ENCODE measurements at regions not wholly inside any gene's neighbourhood (a gene's known extent, or its start where the extent isn't known, plus 50 kb on each side); places are given as distances from the start of the nearest gene placed in this dataset.
"Not testable (repeated sequence)": the region's sequence is repeated elsewhere in the genome, so short reads cannot be mapped to it uniquely, and the experiment has no call there.

DNA sequence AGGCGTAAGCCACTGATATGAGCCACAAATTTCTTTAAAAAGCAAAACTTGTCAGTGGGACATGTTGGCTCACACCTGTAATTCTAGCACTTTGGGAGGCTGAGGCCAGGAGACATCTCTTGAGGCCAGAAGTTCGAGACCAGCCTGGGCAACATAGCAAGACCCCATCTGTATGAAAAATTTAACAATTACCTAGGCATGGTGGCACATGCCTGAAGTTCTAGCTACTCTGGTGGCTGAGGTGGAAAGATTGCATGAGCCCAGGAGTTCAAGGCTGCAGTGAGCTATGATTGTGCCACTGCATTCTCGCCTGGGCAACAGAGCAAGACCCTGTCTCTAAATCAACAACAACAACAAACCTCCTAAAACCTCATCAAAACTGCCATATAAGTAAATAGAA, 147.6 kb upstream of the BARHL2 start:
- no peak for DNase-seq

DNA sequence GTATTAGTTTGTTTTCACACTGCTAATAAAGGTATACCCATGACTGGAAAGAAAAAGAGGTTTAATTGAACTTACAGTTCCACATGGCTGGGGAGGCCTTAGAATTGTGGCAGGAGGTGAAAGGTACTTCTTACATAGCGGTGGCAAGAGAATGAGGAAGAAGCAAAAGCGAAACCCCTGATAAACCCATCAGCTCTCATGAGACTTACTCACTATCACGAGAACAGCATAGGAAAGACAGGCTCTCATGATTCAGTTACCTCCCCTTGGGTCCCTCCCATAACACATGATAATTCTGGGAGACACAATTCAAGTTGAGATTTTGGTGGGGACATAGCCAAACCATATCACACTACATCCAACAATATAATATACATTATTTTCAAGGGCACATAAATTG, 145.7 kb upstream of the BARHL2 start:
- no peak for DNase-seq

DNA sequence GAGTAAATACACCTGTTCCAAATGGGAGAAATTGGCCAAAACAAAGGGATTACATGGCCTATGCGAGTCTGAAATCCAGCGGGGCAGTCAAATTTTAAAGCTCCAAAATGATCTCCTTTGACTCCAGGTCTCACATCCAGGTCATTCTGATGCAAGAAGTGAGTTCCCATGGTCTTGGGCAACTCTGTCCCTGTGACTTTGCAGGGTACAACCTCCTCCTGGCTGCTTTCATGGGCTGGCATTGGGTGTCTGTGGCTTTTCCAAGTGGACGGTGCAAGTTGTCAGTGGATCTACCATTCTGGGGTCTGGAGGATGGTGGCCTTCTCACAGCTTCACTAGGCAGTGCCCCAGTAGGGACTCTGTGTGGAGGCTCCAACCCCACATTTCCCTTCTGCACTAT, 144.3 kb upstream of the BARHL2 start:
- not testable (repeated sequence) for DNase-seq

DNA sequence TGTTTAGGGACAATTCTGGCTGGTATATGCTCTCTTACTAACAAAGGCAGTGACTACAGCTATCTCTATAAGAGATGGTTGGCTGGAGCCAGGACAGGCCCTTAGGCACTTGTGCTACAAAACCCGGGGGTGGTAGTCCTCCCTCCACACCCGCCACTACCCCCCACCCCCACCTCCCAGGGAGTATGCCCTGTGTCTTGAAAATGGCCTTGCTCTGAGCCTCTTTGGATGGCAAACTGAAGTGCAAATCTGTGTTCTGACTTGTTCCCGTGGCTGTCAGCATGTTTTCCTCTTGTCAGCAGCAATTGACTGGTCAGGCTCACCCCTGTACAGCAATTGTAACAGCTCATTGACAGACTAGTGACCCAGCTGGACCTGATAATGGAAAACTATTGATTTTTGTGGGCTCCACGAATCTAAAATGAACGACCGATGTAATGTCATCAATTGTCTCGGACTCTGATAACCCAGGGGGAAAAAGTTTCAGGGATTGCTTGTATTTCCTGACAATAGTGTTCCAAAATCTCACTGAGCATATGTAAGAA, 139.4 kb upstream of the BARHL2 start:
- no peak for DNase-seq

DNA sequence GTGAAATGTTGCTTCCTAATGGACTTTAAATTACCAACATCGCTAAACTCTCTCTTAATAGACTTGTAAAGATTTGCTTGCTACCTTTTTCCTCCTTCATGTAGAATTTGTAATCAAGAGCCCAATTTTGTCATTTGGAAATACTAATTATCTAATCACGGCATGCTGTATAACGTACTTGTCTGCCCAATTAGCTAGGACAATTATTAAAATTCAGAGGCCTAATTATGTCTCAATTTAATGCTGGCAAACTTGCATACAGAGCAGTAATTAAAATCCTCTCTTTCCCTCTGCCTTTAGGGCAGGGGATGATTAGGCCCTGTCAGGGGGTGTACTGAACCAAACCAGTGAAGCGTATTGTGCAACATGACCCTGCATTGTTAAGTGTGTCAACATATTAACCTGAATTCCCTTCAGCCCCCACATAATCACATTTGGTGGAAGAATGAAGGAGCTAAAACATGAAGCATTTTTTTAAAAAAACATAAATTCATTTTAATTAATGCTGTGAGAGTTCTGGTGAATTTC, 137.4 kb upstream of the BARHL2 start:
- no peak for DNase-seq

DNA sequence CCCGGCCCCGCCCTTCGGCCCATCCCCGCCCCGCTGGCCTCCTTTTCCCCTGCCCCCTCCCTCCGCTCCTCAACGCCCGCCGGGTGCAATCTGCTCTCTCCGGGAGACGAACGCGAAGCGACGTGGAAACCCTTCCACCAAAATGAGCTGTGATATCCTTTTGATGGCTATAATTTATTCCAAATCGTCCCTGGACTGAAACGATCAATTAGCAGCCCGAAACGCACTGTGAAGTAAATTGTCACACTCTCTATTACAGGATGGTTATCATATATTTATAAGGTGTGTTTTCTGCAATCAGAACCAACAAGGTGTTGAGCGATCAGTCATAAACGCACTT, 134.6 kb upstream of the BARHL2 start:
- peak; percentile 73 for DNase-seq

DNA sequence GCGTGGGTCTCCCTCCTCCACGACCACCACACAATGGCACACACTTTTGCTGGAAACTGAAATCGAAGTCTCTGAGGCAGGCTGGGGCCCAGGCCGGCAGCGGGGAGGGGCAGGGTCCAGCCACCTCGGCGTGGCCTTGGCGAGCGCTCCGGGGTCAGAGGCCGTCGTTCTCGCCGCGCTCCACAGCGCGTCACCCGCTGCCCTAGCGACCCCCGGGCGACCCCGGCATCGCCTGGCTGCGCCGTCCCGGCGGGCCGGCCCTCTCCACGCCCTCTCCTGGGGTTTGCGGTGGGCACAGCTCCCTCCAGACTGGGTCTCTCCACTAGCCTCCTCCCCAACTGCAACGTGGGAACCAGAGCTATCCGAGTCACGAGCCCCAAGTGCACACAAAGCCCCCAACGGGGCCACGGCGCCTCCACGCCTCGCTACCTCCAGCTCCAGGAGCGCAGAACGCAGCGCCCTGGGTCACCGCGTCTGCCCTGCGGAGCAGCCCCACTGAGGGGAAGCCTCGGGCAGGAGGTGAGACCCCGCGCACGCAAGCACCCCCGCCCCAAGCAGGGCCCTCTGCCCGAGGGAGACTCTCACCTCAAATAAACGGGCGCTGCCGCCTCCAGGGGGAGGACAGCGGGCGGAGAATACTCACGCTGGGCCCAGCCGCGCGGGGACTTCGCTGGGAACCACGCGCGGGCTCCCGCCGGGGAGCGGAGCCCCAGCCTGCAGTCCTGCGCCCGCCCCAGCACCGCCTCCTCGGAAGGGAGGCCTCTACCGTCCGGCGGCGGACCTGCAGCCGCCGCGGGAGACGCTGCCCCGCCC, 134.0 kb upstream of the BARHL2 start:
- peak; percentile 97 for DNase-seq

DNA sequence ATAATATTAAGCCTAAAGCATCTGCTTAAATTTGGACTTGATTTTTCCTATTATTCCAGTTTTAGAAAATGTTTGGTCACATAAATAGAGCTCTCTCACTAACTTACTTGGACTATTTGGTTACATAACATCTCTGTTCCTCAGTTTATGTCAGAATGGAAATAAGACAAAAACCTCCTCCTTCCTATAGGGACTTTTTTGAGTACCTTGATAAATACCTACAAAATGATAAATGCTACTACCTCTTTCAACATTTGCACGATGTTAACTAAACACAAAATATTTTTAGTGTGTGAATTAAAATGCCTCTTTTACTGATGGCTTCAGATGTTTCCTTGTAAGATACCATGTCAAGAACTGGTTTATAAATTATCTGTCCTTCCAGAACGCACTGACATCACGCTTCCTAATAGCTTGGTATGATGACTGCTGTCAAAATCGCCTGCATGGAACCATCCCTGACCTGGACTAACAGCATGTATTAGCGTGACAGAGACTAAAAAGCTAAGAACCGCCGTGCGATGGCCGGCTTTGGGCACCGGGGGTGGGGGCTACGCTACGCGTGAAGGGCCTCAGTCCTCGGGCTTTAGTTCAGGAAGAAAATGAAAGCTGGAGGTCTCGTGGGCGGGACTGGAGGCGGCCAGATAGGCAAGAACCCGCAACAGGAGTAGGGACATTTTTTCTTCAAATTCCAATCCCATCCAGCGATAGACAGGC, 133.2 kb upstream of the BARHL2 start:
- peak; percentile 74 for DNase-seq

DNA sequence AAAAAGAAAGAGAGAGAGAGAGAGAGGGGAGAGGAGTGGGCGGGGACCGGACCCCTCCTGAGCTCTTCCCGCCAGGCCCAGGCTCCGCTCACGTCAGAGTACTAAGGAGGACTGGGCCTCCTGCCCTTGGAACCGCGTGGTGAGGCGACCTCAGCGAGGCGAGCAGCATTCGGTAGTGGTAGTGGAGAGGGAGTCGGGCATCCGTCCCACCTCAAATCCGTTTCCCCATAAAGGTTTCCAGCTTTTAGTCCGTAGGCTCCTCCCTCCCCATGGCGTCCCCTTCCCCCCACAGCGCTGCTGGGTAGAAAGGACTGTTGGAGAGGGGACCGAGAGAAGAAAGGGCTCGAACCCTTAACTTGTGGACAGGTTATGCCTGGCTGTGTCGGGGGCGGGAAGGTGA, 124.4 kb upstream of the BARHL2 start:
- no peak for DNase-seq

DNA sequence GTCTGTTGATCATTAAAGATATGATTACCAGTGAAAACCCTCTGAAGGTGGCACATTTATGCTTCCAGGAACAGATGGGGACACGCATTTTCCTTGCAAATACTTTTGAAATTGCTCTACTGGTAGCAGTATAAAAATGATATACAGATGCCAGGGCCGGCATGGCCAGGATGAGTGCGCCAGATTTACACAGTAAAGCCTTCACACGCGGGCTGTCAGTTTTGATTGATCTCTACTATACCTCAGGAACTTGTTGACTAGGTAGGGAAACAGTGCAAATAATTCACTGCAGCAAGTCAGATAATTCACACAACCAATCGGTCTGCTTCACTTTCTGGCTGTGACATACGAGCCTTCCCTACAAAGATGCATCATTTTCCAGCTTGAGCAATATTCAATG, 123.2 kb upstream of the BARHL2 start:
- no peak for DNase-seq

DNA sequence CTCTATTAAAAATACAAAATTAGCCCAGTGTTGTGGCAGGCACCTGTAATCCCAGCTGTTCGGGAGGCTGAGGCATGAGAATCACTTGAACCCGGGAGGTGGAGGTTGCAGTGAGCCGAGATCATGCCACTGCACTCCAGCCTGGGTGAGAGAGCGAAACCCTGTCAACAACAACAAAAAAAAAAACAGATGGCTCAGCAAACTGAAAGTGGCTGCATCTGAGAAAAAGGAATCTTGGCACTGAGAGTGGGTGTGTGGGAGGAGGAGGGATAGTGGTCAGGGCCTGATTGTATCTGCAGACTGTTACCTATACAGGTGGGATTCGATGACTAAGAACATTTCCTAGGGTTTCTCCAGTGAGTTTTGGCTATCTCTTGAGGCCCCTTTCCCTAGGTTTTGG, 122.2 kb upstream of the BARHL2 start:
- no peak for DNase-seq

DNA sequence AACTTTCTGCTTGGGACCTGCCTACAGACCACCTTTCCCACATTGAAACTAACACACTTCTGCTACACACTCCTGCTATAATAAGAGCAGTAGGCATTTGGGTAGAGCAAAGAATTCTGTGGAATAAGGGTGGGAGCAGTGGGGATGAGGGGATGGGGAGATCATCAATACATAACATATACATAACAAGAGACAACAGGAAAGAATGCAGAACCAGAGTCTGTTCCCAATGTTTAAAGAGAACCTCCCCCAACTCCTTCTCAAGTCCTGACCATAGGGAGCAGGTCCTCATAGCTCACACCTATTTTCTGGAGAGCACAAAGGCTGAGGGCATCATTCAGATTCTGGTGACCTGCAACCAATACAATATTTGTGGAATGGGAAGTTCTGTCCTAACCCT, 121.6 kb upstream of the BARHL2 start:
- DNase-seq: no peak

DNA sequence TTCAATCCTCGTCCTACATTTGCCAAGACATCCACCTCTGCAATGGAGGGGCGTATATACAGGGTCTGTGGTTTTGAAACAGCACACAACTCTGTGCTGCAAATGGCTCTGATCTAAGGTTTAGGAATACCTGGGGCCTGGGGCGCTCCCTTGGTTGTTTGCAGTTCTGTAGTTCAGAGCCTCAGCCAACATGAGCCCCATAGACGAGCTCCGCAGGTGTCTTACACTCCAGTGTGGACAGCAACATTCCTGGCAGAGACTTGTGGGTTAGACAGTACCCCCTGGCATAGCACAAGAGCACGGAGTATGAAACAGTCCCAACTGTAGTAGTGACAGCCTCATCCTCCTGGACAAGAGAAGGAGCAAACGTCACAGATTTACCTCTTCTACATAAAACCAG, 120.3 kb upstream of the BARHL2 start:
- DNase-seq: no peak

DNA sequence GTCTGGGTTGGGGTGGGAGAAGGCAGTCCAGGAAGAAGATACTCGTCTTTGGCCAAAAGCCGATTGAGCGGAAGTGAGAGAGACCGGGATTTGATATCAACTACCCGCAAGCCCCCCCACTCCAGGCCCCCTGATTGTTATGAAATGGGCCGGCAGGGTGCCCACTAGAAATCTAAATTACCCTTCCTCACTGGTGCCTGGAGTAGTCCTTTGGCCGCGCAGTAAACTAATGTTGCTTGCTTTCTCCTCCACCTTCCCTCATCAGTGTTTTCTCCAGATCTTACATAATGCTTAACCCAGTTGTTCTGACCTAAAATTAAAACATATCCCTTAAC, 119.2 kb upstream of the BARHL2 start:
- DNase-seq: peak; percentile 17

DNA sequence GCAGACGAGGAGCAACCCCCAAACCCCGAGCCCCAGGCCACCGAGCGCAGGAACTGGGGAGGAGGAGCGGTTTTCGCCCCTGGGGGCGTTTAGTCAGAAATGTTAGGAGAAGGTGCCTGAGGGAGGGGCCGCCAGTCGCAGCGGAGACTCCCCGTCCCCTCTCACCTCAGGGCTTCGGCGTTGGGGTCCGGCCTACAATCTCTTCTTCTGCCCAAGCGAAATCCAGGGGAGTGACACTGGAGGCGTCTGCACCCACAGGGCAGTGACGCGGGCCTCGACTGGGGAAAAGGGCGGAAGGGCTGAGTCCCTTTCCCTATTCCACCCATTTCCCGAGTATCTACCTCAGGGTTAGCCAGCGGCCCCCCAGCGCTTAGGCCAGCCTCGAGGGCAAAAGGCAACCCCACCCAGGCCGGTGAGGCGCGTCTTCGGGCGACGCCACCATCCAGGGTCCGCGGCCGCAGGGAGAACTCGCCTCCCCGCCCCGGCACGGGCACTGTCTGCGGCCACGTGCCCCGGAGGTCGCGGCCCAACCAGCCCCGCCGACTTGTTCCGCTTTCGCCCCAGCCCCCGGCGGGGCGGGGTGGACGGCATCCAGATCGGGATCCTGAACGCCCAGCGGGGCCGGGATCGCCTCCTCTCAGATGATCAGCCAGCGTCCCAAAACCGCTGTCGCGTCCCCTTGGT, 118.7 kb upstream of the BARHL2 start:
- no peak for DNase-seq

DNA sequence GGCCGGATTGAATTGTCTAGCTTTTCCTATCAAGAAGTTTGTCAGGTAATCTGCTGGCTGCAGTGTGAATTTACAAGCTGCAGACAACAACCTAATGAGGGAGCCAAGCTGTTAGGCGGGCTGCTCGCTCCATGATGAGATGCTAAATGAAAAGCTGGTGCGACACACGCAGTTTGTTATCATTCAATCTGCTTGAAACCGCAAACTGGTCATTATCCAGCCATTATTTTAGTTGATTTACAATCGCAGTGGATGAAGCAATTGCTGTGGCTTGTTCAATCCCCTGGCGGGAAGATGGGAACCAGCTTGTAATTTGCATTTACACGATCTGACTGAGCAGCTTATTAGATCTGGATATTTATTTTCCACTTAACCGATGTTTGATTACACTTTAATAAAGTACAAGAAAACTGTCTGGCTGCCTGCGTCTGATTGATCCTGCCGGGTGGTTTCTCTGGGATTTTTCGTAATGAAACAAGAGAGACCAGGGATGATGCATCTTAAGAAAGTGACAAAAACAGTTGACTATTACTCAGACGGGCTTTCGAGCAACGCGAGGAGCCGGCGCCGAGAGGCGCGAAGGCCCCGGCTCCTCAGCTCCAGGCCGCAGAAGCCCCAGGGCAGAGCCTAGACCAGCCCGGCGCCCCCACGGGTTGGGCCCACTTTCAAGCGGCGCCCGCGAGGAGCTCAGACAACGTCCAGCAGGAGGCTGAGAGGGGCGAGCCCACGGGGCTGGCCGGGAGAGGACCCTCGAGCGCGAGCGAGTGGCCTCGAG, 118.0 kb upstream of the BARHL2 start:
- DNase-seq: no peak

DNA sequence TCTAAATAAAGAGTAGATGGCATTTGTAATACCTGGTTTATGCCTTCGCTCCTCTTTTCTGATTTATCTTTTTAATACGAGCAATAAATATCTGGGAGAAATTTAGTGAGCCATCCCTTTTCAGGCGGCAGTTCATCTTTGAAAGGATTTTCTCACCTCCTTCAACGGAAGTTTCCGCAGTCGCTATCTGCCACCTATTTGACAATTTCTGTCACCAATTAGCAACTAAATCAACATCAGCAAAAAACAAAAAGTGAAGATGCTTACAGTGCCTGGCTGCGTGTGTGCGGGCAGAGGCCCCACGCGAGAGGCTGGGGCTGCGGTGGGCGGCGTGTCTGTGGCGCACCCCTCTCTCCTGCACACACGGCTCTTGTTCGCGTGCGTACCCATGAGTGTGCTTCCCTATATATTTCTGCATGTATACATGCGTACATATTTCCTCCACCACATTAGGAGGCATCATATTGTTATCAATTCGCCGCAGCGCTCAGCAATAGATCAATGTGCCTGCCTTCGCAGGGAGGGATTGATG, 117.3 kb upstream of the BARHL2 start:
- no peak for DNase-seq

DNA sequence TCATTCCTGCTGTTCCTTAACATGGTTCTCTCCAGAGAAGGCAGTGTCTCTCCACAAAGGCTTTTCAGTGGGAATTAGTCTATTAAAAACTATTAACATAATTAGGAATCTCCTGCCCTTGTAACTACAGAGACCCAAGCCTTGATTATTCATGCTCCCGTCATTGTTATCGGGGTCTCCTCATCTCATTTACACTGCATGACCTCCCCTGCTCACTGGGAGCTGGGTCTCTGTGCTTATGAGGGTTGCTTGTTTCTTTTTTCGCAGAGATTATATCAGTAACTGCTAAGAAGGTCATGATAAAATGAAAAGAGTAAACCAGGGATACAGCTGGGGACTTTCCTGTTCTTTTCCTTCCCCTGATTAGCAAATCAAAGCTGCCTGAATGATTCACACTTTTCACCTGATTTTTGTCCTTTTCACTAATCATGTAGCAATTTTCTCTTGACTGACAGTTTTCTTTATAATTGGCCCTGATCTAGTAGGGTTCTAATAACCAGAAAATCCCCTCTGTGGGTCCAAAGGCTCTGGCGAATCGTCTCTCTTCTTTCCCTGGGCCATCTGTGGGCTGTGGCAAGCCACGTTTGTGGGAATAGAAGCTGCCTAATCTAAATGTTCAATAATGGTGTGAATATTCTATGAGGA, 116.5 kb upstream of the BARHL2 start:
- DNase-seq: no peak

DNA sequence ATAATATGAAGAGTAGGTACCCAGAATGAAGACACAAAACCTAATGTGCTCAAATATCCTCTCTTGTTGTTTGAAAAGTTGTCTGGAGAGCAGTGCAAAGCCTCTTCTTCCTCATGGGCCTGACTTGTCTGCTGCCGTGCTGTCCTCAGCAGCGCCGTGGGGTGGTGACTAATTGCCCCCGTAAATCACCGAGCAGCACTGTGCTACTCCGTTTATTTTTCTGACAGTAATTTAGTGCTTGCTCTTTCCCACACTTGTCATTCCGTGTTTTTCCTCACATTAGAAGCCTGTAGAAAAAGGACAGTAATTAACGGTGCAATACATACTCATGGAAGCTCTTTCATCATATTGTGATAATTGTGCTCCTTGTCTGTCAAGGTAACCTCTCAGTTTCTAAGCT, 114.8 kb upstream of the BARHL2 start:
- no peak for DNase-seq

DNA sequence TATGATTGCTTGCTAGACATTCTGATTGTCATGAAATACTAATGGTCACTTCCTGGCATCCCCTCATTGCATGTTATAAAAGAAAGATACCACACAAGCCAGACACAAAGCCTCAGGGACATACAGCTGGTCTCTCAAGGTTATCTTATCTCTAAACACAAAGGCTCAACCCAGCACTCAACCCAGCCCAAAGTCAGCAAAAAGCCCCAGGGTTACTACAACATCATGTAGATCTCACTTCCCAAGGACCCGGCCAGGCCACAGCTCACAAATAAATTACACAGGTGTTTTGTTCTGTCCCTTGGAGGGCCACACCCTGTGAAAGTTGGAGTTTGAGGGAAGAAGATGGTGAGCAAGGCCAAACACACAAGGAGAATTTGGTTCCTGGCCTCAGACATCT, 109.7 kb upstream of the BARHL2 start:
- no peak for DNase-seq

DNA sequence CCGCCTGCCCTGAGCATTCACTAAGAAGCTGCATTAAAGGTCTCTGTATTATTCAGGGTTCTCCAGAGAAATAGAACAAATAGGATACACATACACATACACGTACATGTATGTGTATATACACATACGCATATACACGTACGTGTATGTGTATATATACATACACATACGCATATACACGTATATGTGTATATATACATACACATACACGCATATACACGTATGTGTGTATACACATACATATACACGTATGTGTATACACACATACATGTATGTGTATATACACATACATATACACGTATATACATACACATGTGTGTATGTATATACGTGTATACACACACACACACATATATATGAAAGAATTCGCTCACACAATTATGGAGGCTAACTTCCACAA, 108.9 kb upstream of the BARHL2 start:
- DNase-seq: no peak

DNA sequence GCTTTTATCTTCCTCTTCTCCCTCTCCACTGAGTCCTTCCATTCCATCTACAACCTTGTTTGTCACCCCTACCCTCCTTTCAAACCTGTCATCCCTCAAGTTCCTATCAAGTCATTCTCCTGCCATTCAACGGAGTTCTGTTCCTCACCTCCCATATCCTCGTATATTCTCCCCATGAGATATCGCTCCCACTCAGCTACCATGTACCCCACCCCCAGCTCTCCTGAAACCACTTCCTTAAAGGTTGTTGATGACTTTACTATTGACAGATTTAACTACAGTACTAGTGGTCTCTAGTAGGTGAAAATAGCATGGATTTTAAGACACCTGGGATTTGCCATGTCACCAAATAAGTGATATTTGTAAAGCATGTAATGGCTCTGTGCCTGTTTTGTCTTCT, 107.4 kb upstream of the BARHL2 start:
- DNase-seq: no peak
